Rectal smooth muscle tissue (tissue), 1 donor: ENCODE measurements at regions not wholly inside any gene's neighbourhood (a gene's known extent, or its start where the extent isn't known, plus 50 kb on each side); places are given as distances from the start of the nearest gene placed in this dataset.
"Not testable (repeated sequence)": the region's sequence is repeated elsewhere in the genome, so short reads cannot be mapped to it uniquely, and the experiment has no call there.

Experiments used
- H3K27ac ChIP-seq: one replicate; pipeline ENCODE4 v1.7.0; 2013; ENCODE audit warnings: low read depth, low read length, inconsistent platforms
- H3K27me3 ChIP-seq: one replicate; pipeline ENCODE4 v1.7.0; 2013; ENCODE audit warnings: low read length; ENCODE audit not compliant: control insufficient read depth, insufficient read depth
- H3K36me3 ChIP-seq: one replicate; pipeline ENCODE4 v1.7.0; 2013; ENCODE audit warnings: low read length; ENCODE audit not compliant: control insufficient read depth, insufficient read depth
- H3K4me1 ChIP-seq: one replicate; pipeline ENCODE4 v1.7.0; 2013; ENCODE audit warnings: low read length; ENCODE audit not compliant: control insufficient read depth, insufficient read depth
- H3K4me3 ChIP-seq: one replicate; pipeline ENCODE4 v1.7.0; 2013; ENCODE audit warnings: low read length
- H3K9ac ChIP-seq: one replicate; pipeline ENCODE4 v1.7.0; 2013; ENCODE audit warnings: low read length

DNA sequence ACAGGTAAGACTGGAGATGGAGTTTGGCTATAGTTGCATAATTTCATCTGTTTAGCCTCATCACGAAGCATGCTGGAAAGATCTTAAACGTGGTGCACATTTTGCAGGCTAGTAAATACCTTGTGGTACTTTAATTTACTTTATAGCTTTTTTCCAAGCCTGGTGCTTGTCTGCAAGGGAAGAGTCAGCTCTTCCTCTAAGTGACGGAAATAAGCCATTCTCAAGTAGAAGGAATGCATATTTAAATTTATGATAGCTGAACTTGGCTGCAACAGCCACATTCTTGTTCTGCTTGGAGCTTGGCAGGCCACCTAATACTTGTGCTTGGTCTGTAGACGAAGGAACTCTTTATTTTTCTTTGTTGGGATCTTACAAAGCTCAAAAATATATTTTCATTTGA, 188.0 kb upstream of the PIK3R1 start:
- H3K27ac ChIP-seq, result peak overlapping the region; percentile 77
- no peaks in the 10 kb centered on the region for H3K36me3 ChIP-seq
- H3K4me1 ChIP-seq, result peaks cover 22% of the 10 kb centered on the region
- no peaks in the 10 kb centered on the region for H3K27me3 ChIP-seq
- no peak overlapping the region for H3K9ac ChIP-seq
- no peak overlapping the region for H3K4me3 ChIP-seq

GRCh38 chr5:68026092-68026885, 189.3 kb upstream of the PIK3R1 start:
- no peak overlapping the region for H3K9ac ChIP-seq
- no peaks in the 10 kb centered on the region for H3K27me3 ChIP-seq
- H3K4me3 ChIP-seq, result no peak overlapping the region
- H3K36me3 ChIP-seq, result no peaks in the 10 kb centered on the region
- H3K27ac ChIP-seq, result peak overlapping the region; percentile 77
- H3K4me1 ChIP-seq, result peaks cover 22% of the 10 kb centered on the region

DNA sequence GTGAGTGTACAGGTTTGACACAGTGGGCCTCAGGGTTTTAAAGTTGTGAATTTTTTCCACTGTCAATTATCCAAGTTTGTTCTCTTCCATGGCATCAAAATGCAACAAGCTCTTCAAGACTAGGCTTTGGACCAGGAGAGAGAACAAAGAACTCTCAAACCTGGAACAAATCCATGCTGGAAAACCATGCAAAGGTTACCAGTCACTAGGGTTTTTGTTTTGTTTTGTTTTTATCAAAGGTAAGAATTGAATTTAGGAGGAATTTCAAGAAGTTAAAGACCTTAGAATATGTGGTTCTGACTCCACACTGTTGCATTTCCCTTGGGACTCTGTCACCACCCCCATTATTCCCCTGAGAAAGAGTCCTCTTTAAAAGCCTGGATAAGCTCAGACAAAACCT, 191.1 kb upstream of the PIK3R1 start:
- Histone ChIP-seq H3K27me3 (no peaks in the 10 kb centered on the region), H3K9ac (no peak overlapping the region), H3K27ac (peak overlapping the region; percentile 7), H3K4me3 (no peak overlapping the region), H3K36me3 (no peaks in the 10 kb centered on the region), H3K4me1 (peaks cover 22% of the 10 kb centered on the region)

DNA sequence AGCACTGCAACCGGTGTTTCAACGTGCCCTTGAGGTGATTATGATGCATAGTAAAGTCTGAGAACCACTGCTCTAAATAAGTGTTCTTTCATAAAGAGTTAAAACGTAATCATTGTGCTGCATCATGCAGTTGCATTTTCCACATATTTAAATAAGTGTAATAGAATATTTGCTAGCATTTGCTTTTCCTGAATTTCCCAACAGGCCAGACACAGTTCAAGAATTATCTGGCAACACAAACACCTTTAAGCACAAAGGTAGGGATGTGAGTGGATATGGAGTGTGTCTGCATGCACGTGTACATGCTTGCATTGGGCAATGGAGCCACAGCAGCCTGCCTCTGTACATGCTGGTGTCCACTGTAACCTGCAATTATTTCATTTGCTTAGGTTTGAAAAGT, 193.6 kb upstream of the PIK3R1 start:
- Histone ChIP-seq H3K9ac (no peak overlapping the region), H3K4me3 (no peak overlapping the region), H3K4me1 (peaks cover 10% of the 10 kb centered on the region), H3K27ac (no peak overlapping the region), H3K36me3 (no peaks in the 10 kb centered on the region), H3K27me3 (no peaks in the 10 kb centered on the region)

GRCh38 chr5:68021227-68021626, 194.3 kb upstream of the PIK3R1 start:
- Histone ChIP-seq H3K4me1 (peaks cover 9% of the 10 kb centered on the region), H3K36me3 (no peaks in the 10 kb centered on the region), H3K9ac (no peak overlapping the region), H3K27ac (no peak overlapping the region), H3K27me3 (no peaks in the 10 kb centered on the region), H3K4me3 (no peak overlapping the region)

GRCh38 chr5:68020461-68020969, 195.0 kb upstream of the PIK3R1 start:
- H3K36me3 ChIP-seq, H3K4me3 ChIP-seq, H3K27ac ChIP-seq, H3K9ac ChIP-seq, H3K27me3 ChIP-seq, H3K4me1 ChIP-seq: not testable (repeated sequence)

DNA sequence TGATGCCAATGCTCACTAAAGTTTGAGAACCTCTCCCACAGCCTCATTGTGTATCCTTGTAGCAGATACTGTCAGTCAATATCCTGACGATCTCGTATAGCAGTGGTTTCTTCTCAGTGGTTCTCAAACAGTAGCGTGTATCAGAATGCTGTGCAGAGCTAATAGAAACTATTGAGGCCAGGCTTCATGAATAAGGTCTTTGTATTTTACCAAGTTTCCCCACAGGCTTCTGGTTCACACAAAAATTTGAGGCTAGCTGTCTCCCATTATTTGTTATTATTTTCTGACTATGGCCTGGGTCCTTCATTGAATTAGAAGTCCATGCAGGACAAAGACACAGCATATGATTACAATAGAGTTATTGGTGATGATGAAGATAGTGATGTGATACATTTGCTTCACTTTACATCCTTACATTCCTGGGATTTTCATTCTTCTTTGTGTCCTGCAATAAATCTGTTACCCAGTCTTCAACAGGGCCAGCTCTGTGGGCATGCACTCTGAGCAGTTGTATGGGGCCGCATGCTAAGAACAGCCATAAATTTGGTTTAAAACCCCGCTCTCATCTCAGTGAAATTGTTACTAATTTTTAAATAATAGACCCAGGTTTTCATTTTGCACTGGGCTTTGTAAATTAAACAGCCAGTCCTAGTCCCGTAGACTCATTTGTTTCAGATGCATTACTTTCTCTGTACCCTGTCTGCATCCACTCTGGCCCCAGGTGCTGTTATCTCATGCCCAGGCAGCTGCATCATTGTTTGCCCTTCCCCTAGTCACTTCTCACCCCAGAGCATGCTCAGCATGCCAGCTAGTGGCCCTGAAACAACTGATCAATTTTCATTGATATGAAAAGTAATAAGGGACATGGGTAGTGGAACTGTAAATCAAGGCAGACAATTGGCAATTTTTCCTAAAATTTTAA, 199.9 kb upstream of the PIK3R1 start:
- H3K4me3 ChIP-seq, result no peak overlapping the region
- H3K9ac ChIP-seq, result no peak overlapping the region
- H3K27me3 ChIP-seq, result no peaks in the 10 kb centered on the region
- no peak overlapping the region for H3K27ac ChIP-seq
- H3K4me1 ChIP-seq, result no peaks in the 10 kb centered on the region
- no peaks in the 10 kb centered on the region for H3K36me3 ChIP-seq

DNA sequence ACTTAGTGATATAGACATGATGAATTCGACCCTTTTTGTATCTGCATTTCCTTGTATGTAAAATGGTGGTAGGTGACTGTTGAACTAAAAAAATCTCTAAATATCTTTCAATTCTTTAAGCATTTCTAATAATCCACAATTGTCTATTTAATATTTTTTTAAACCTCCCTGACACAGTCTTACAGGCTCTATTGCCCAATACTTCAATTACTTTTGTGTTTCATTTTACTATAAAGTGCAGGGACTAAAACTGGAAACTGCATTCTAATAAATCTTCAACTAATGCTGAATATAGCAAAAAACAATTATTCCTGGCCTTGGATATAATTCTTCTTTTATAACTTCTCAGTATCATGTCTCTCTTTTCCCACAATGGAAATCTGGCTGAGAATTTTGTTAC, 202.7 kb upstream of the PIK3R1 start:
- H3K9ac ChIP-seq, result no peak overlapping the region
- no peaks in the 10 kb centered on the region for H3K4me1 ChIP-seq
- H3K27ac ChIP-seq, result no peak overlapping the region
- no peaks in the 10 kb centered on the region for H3K27me3 ChIP-seq
- no peak overlapping the region for H3K4me3 ChIP-seq
- H3K36me3 ChIP-seq, result no peaks in the 10 kb centered on the region

DNA sequence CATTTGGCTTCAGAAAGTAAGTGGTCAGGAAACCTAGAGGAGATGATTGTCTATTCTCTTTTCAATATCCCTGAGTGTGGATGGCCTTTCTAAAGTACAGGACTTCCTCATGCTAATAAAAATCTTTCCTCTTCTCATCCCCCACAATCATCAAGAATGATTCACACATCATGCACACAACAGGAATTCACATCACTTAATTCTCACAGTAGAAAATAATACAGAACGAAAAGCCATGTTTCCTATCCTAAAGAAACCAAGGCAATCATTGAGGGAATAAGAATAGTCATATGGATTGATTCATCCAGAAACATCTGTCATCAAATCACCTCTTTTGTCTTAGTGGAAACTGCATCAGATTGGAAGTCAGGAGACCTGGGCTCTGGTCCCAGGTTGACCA, 203.1 kb upstream of the PIK3R1 start:
- Histone ChIP-seq H3K27me3 (no peaks in the 10 kb centered on the region), H3K36me3 (no peaks in the 10 kb centered on the region), H3K27ac (no peak overlapping the region), H3K4me1 (no peaks in the 10 kb centered on the region), H3K4me3 (no peak overlapping the region), H3K9ac (no peak overlapping the region)

GRCh38 chr5:68011801-68012200, 203.8 kb upstream of the PIK3R1 start:
- Histone ChIP-seq H3K27ac (no peak overlapping the region), H3K4me3 (no peak overlapping the region), H3K27me3 (no peaks in the 10 kb centered on the region), H3K4me1 (no peaks in the 10 kb centered on the region), H3K9ac (no peak overlapping the region), H3K36me3 (no peaks in the 10 kb centered on the region)

- no peaks in the 10 kb centered on the region for H3K36me3 ChIP-seq
- no peaks in the 10 kb centered on the region for H3K27me3 ChIP-seq
- H3K27ac ChIP-seq, result no peak overlapping the region
- H3K4me1 ChIP-seq, result no peaks in the 10 kb centered on the region
- no peak overlapping the region for H3K9ac ChIP-seq
- no peak overlapping the region for H3K4me3 ChIP-seq
Measured at GRCh38 chr5:68011259-68011760, 204.2 kb upstream of the PIK3R1 start.

DNA sequence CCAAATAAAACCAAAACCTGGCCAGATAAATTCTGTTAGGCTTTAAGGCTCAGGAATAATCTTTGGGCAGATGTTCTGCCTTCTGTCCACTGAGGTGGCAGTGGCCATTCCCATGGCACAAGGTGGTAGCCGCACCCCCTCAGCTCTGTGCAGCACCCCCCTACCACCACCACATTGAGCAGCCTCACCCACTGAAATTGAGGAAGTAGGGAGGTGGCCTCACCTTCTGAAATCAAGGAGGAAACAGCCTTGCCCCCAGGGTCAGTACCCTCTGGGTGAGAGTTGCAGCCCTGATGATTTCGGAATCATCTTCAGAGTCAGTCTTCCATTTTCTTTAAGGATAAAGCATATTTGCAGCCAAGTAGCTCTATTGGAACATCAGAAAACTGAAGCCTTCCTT, 204.8 kb upstream of the PIK3R1 start:
- H3K4me1 ChIP-seq, result no peaks in the 10 kb centered on the region
- no peak overlapping the region for H3K9ac ChIP-seq
- H3K4me3 ChIP-seq, result no peak overlapping the region
- H3K27ac ChIP-seq, result no peak overlapping the region
- no peaks in the 10 kb centered on the region for H3K36me3 ChIP-seq
- no peaks in the 10 kb centered on the region for H3K27me3 ChIP-seq
